Lower lobe of right lung (tissue), 2 donors: ENCODE measurements at regions not wholly inside any gene's neighbourhood (a gene's known extent, or its start where the extent isn't known, plus 50 kb on each side); places are given as distances from the start of the nearest gene placed in this dataset.

Experiments
- ATAC-seq, 2 donors: fragments of 200-7000 bp; cut with Tn5 transposase; one replicate each; pipeline ENCODE4 v1.9.1; 2020 to 2022; ENCODE audit warnings: mild to moderate bottlenecking in 2 of 2, moderate library complexity in 2 of 2
- DNase-seq: peaks from one replicate; pipeline ENCODE4 v3.0.0-alpha.2; 2020
- H3K27ac ChIP-seq: fragments of 200-600 bp; one replicate; pipeline ENCODE4 v1.8.0; 2022
- H3K27me3 ChIP-seq: fragments of 200-600 bp; one replicate; pipeline ENCODE4 v1.8.0; 2022; ENCODE audit warnings: low read depth
- H3K36me3 ChIP-seq: fragments of 200-600 bp; one replicate; pipeline ENCODE4 v1.8.0; 2022; ENCODE audit warnings: mild to moderate bottlenecking
- H3K4me1 ChIP-seq: fragments of 200-600 bp; one replicate; pipeline ENCODE4 v1.8.0; 2022
- H3K4me3 ChIP-seq: fragments of 200-600 bp; one replicate; pipeline ENCODE4 v1.8.0; 2022; ENCODE audit warnings: mild to moderate bottlenecking
- H3K9me3 ChIP-seq: fragments of 200-600 bp; one replicate; pipeline ENCODE4 v1.8.0; 2022
- CTCF ChIP-seq: fragments of 200-600 bp; IDR thresholded peaks from one replicate; pipeline ENCODE4 v1.8.0; 2022; ENCODE audit warnings: antibody characterized with exemption, mild to moderate bottlenecking
- intact Hi-C: fragments of 100-400 bp; cut with DNase I; formaldehyde crosslinking; loops from one replicate; pipeline ENCODE4 v1.11.0; 2022
- donor health status: DM: no; HTN: yes; CAD: no; lungs with severe emphysema.

- no peak overlapping the region for H3K27ac ChIP-seq
- DNase-seq = no peak
- TF ChIP-seq CTCF = peak; percentile 22
- no peak overlapping the region for H3K4me3 ChIP-seq
- H3K27me3 ChIP-seq = no peaks in the 10 kb centered on the region
- H3K4me1 ChIP-seq = no peaks in the 10 kb centered on the region
- intact Hi-C loops = no loop called here
- H3K36me3 ChIP-seq = no peaks in the 10 kb centered on the region
- no peaks in the 10 kb centered on the region for H3K9me3 ChIP-seq
- no peak for ATAC-seq
Measured at GRCh38 chr15:29938361-29939335, 116.4 kb upstream of the TJP1 start.

- intact Hi-C loops = no loop called here
- Histone ChIP-seq H3K4me3 (no peak overlapping the region), H3K27me3 (no peaks in the 10 kb centered on the region), H3K36me3 (no peaks in the 10 kb centered on the region), H3K4me1 (no peaks in the 10 kb centered on the region), H3K27ac (no peak overlapping the region), H3K9me3 (no peaks in the 10 kb centered on the region)
- DNase-seq = no peak
- TF ChIP-seq CTCF = no peak
- no peak for ATAC-seq
Measured at GRCh38 chr15:29937956-29938355, 115.7 kb upstream of the TJP1 start.

GRCh38 chr15:29936353-29937049 lies 114.2 kb upstream of the TJP1 start:
- no peaks in the 10 kb centered on the region for H3K4me1 ChIP-seq
- H3K4me3 ChIP-seq = no peak overlapping the region
- ATAC-seq = no peak
- no peak for TF ChIP-seq CTCF
- H3K27me3 ChIP-seq = no peaks in the 10 kb centered on the region
- intact Hi-C loops = no loop called here
- H3K9me3 ChIP-seq = no peaks in the 10 kb centered on the region
- no peaks in the 10 kb centered on the region for H3K36me3 ChIP-seq
- no peak for DNase-seq
- no peak overlapping the region for H3K27ac ChIP-seq

- no peak overlapping the region for H3K4me3 ChIP-seq
- DNase-seq (no peak), ATAC-seq (peak in 1 of 2 donors; percentile 70)
- no peaks in the 10 kb centered on the region for H3K9me3 ChIP-seq
- H3K27ac ChIP-seq = no peak overlapping the region
- peak; percentile 18 for TF ChIP-seq CTCF
- intact Hi-C loops = no loop called here
- no peaks in the 10 kb centered on the region for H3K36me3 ChIP-seq
- H3K4me1 ChIP-seq = no peaks in the 10 kb centered on the region
- no peaks in the 10 kb centered on the region for H3K27me3 ChIP-seq
Measured at GRCh38 chr15:29935296-29936004, 113.2 kb upstream of the TJP1 start.

- intact Hi-C loops = no loop called here
- Histone ChIP-seq H3K4me1 (no peaks in the 10 kb centered on the region), H3K9me3 (no peaks in the 10 kb centered on the region), H3K36me3 (no peaks in the 10 kb centered on the region), H3K27ac (no peak overlapping the region), H3K27me3 (no peaks in the 10 kb centered on the region), H3K4me3 (no peak overlapping the region)
- no peak for DNase-seq
- TF ChIP-seq CTCF = no peak
- no peak for ATAC-seq
Measured at GRCh38 chr15:29934251-29934650, 112.0 kb upstream of the TJP1 start.
